GM06990 (cell line): ENCODE measurements at regions not wholly inside any gene's neighbourhood (a gene's known extent, or its start where the extent isn't known, plus 50 kb on each side); places are given as distances from the start of the nearest gene placed in this dataset.

Experiments used
- DNase-seq: peaks from one replicate; pipeline ENCODE4 v3.0.0-alpha.2; 2011; ENCODE audit not compliant: insufficient read length; ENCODE audit errors: extremely low read depth
- H3K27me3 ChIP-seq: replicated peaks from 2 replicates; pipeline ENCODE4 v1.6.0; 2011; ENCODE audit warnings: low read length; ENCODE audit not compliant: control insufficient read depth, insufficient read depth
- H3K36me3 ChIP-seq: 2 replicates; pipeline ENCODE4 v1.5.1; 2011; ENCODE audit warnings: low read length; ENCODE audit not compliant: control insufficient read depth, insufficient read depth
- H3K4me3 ChIP-seq: replicated peaks from 2 replicates; pipeline ENCODE4 v1.5.1; 2011; ENCODE audit warnings: low read depth, mild to moderate bottlenecking, control low read depth, low read length
- CTCF ChIP-seq: IDR thresholded peaks from 2 replicates; pipeline ENCODE4 v1.5.1; 2011; ENCODE audit warnings: low read length, control low read depth, mild to moderate bottlenecking, inconsistent platforms; ENCODE audit not compliant: insufficient read depth, poor library complexity, severe bottlenecking

GRCh38 chr5:172553167-172553566, 87.9 kb upstream of the NEURL1B start:
- Histone ChIP-seq H3K36me3 (no peaks in the 10 kb centered on the region), H3K27me3 (peaks cover 7% of the 10 kb centered on the region; the same call in 1 of the 2 replicates), H3K4me3 (no peak overlapping the region)
- no peak for TF ChIP-seq CTCF
- DNase-seq, result no peak

- Histone ChIP-seq H3K27me3 (peaks cover 3% of the 10 kb centered on the region; the same call in 1 of the 2 replicates), H3K36me3 (no peaks in the 10 kb centered on the region), H3K4me3 (no peak overlapping the region)
- DNase-seq, result no peak
- TF ChIP-seq CTCF, result no peak
Measured at GRCh38 chr5:172550996-172551395, 90.1 kb upstream of the NEURL1B start.

GRCh38 chr5:172550096-172550765, 90.8 kb upstream of the NEURL1B start:
- TF ChIP-seq CTCF, result no peak
- H3K4me3 ChIP-seq, result no peak overlapping the region
- H3K27me3 ChIP-seq, result peaks cover 3% of the 10 kb centered on the region; the same call in 1 of the 2 replicates
- no peak for DNase-seq
- no peaks in the 10 kb centered on the region for H3K36me3 ChIP-seq

DNA sequence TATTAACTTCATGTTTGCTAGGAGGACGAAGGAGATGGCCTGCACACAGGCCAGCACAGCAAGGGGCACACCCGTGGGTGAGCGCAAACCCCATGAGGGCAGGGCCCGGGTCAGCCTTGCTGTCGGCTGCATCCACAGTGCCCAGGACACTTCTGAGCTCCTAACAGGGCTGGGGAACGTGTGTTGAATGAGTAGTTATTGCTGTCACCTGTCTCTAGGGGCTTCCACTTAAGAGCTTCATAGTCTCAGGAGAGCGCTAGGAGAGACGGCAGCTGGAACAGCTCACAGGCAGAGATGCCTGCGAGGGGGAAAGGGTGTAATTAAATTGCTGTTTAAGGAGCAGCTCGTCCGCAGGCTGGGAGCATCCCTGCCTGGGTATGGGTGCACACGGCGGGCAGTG, 91.4 kb upstream of the NEURL1B start:
- DNase-seq, result no peak
- H3K36me3 ChIP-seq, result no peaks in the 10 kb centered on the region
- no peak overlapping the region for H3K4me3 ChIP-seq
- no peak for TF ChIP-seq CTCF
- H3K27me3 ChIP-seq, result peaks cover 3% of the 10 kb centered on the region; the same call in 1 of the 2 replicates

GRCh38 chr5:172548981-172549687, 91.9 kb upstream of the NEURL1B start:
- Histone ChIP-seq H3K36me3 (no peaks in the 10 kb centered on the region), H3K4me3 (no peak overlapping the region), H3K27me3 (peaks cover 3% of the 10 kb centered on the region; the same call in 1 of the 2 replicates)
- no peak for DNase-seq
- TF ChIP-seq CTCF, result no peak
